WTC11 (cell line): ENCODE measurements at regions not wholly inside any gene's neighbourhood (a gene's known extent, or its start where the extent isn't known, plus 50 kb on each side); places are given as distances from the start of the nearest gene placed in this dataset.

ENCODE experiments used
- ATAC-seq: fragments of 200-7000 bp; cut with Tn5 transposase; 2 replicates; pipeline ENCODE4 v1.10.0; 2021; ENCODE audit warnings: mild to moderate bottlenecking, moderate library complexity
- CTCF ChIA-PET: fragments of 300-600 bp; sonication (Branson Sonifier 250); formaldehyde crosslinking; loops from one replicate; lab custom pipeline; 2021; ENCODE audit warnings: antibody characterized with exemption; lab: Charles Lee
- POLR2A ChIA-PET: fragments of 350-600 bp; sonication (Branson Sonifier 250); formaldehyde crosslinking; loops from one replicate; lab custom pipeline; 2021; ENCODE audit warnings: antibody characterized with exemption; lab: Charles Lee
- DNase-seq: peaks from one replicate; pipeline ENCODE4 v3.0.0; 2021; ENCODE audit warnings: low spot score
- H3K27ac Mint-ChIP-seq: 2 replicates; pipeline ENCODE4 v1.8.0; 2021; ENCODE audit warnings: mixed read lengths
- H3K27me3 Mint-ChIP-seq: 2 replicates; pipeline ENCODE4 v1.8.0; 2021; ENCODE audit warnings: low read depth, mild to moderate bottlenecking, moderate library complexity, mixed read lengths
- H3K36me3 Mint-ChIP-seq: 2 replicates; pipeline ENCODE4 v1.8.0; 2021; ENCODE audit warnings: mixed read lengths
- H3K4me1 Mint-ChIP-seq: 2 replicates; pipeline ENCODE4 v1.8.0; 2022; ENCODE audit warnings: mixed read lengths
- H3K4me3 Mint-ChIP-seq: 2 replicates; pipeline ENCODE4 v1.8.0; 2021; ENCODE audit warnings: mild to moderate bottlenecking, moderate library complexity, mixed read lengths
- H3K9me3 Mint-ChIP-seq: 2 replicates; pipeline ENCODE4 v1.8.0; 2021; ENCODE audit warnings: mixed read lengths
- ARID4B ChIP-seq: sonication (generic); formaldehyde crosslinking; IDR thresholded peaks from 2 replicates; pipeline ENCODE4 v1.8.0; 2023; ENCODE audit warnings: missing genetic modification reagents, mild to moderate bottlenecking, borderline replicate concordance
- CTCF ChIP-seq: fragments of 200-600 bp; IDR thresholded peaks from 2 replicates; pipeline ENCODE4 v1.8.0; 2022; ENCODE audit warnings: antibody characterized with exemption
- ESRRA ChIP-seq: sonication (generic); formaldehyde crosslinking; IDR thresholded peaks from 2 replicates; pipeline ENCODE4 v1.8.1; 2022; ENCODE audit warnings: mild to moderate bottlenecking, missing genetic modification reagents, borderline replicate concordance
- GTF2I ChIP-seq: fragments of 250-450 bp; sonication (Bioruptor Pico); conservative IDR thresholded peaks from 2 replicates; pipeline ENCODE4 v1.4.0; 2021; ENCODE audit warnings: mild to moderate bottlenecking
- MAX ChIP-seq: sonication (generic); formaldehyde crosslinking; IDR thresholded peaks from 2 replicates; pipeline ENCODE4 v1.8.0; 2022; ENCODE audit warnings: mild to moderate bottlenecking, missing genetic modification reagents
- MXD4 ChIP-seq: fragments of 250-450 bp; sonication (Bioruptor Pico); IDR thresholded peaks from 2 replicates; pipeline ENCODE4 v1.8.0; 2021; ENCODE audit warnings: mild to moderate bottlenecking, moderate library complexity, borderline replicate concordance
- NFATC4 ChIP-seq: fragments of 250-450 bp; sonication (Bioruptor Pico); IDR thresholded peaks from 2 replicates; pipeline ENCODE4 v1.9.0; 2021; ENCODE audit warnings: mild to moderate bottlenecking
- NFE2L1 ChIP-seq: sonication (generic); formaldehyde crosslinking; IDR thresholded peaks from 2 replicates; pipeline ENCODE4 v1.8.1; 2023; ENCODE audit warnings: missing genetic modification reagents
- RELA ChIP-seq: sonication (generic); formaldehyde crosslinking; IDR thresholded peaks from 2 replicates; pipeline ENCODE4 v1.8.1; 2022; ENCODE audit warnings: missing genetic modification reagents, mild to moderate bottlenecking, borderline replicate concordance
- SP1 ChIP-seq: sonication (generic); formaldehyde crosslinking; conservative IDR thresholded peaks from 2 replicates; pipeline ENCODE4 v1.8.1; 2022; ENCODE audit warnings: missing genetic modification reagents
- TCF7 ChIP-seq: sonication (generic); formaldehyde crosslinking; IDR thresholded peaks from 2 replicates; pipeline ENCODE4 v1.8.0; 2022; ENCODE audit warnings: mild to moderate bottlenecking, low read depth, missing genetic modification reagents, moderate library complexity
- USF1 ChIP-seq: sonication (generic); formaldehyde crosslinking; IDR thresholded peaks from 2 replicates; pipeline ENCODE4 v1.8.0; 2022; ENCODE audit warnings: mild to moderate bottlenecking, missing genetic modification reagents
- USF2 ChIP-seq: sonication (generic); formaldehyde crosslinking; IDR thresholded peaks from 2 replicates; pipeline ENCODE4 v1.8.1; 2023; ENCODE audit warnings: mild to moderate bottlenecking, missing genetic modification reagents, moderate library complexity
- ZMAT4 ChIP-seq: fragments of 250-450 bp; sonication (Bioruptor Pico); IDR thresholded peaks from 2 replicates; pipeline ENCODE4 v1.9.0; 2021; ENCODE audit warnings: mild to moderate bottlenecking
- ZNF138 ChIP-seq: sonication (generic); formaldehyde crosslinking; conservative IDR thresholded peaks from 2 replicates; pipeline ENCODE4 v1.8.1; 2022; ENCODE audit warnings: mild to moderate bottlenecking, moderate library complexity, missing genetic modification reagents
- ZNF317 ChIP-seq: sonication (generic); formaldehyde crosslinking; IDR thresholded peaks from 2 replicates; pipeline ENCODE4 v1.8.1; 2023; ENCODE audit warnings: low read depth, mild to moderate bottlenecking, moderate library complexity, missing genetic modification reagents, borderline replicate concordance
- ZNF423 ChIP-seq: fragments of 250-450 bp; sonication (Bioruptor Pico); IDR thresholded peaks from 2 replicates; pipeline ENCODE4 v2.1.2; 2022; ENCODE audit warnings: mild to moderate bottlenecking, moderate library complexity
- ZNF425 ChIP-seq: fragments of 250-450 bp; sonication (Bioruptor Pico); conservative IDR thresholded peaks from 2 replicates; pipeline ENCODE4 v1.9.0; 2021; ENCODE audit warnings: mild to moderate bottlenecking
- ZNF532 ChIP-seq: fragments of 250-450 bp; sonication (Bioruptor Pico); IDR thresholded peaks from 2 replicates; pipeline ENCODE4 v1.9.0; 2021; ENCODE audit warnings: mild to moderate bottlenecking, borderline replicate concordance

GRCh38 chr21:16969636-16970035 lies 543.2 kb upstream of the CXADR start (continued):
- TF ChIP-seq ZNF532 (CRISPR knock-in tag), result no peak
- no peak for TF ChIP-seq TCF7 (CRISPR knock-in tag)
- no peak for TF ChIP-seq USF2 (CRISPR knock-in tag)
- no peak for TF ChIP-seq ZNF317 (CRISPR knock-in tag)
- TF ChIP-seq MXD4, result no peak
- no peak for TF ChIP-seq NFATC4 (CRISPR knock-in tag)
- no peak for TF ChIP-seq ZNF423

GRCh38 chr21:16974060-16974459 lies 538.8 kb upstream of the CXADR start:
- DNase-seq (no peak), ATAC-seq (no peak)
- POLR2A ChIA-PET, result no interaction called here
- H3K4me1 Mint-ChIP-seq, result peaks cover 25% of the 10 kb centered on the region
- no peaks in the 10 kb centered on the region for H3K27me3 Mint-ChIP-seq
- CTCF ChIA-PET, result no interaction called here
- no peak overlapping the region for H3K4me3 Mint-ChIP-seq
- no peaks in the 10 kb centered on the region for H3K36me3 Mint-ChIP-seq
- no peak overlapping the region for H3K27ac Mint-ChIP-seq
- H3K9me3 Mint-ChIP-seq, result 0 out of 2 replicates have a peak, but pooled peaks cover 3% of the 10 kb centered on the region
- TF ChIP-seq ZNF425 (CRISPR knock-in tag) (no peak), USF2 (CRISPR knock-in tag) (no peak), ZNF138 (CRISPR knock-in tag) (no peak), RELA (no peak), ESRRA (no peak), ZMAT4 (CRISPR knock-in tag) (no peak), SP1 (no peak), NFE2L1 (CRISPR knock-in tag) (no peak), ZNF423 (no peak), MAX (CRISPR knock-in tag) (no peak), CTCF (no peak), ARID4B (CRISPR knock-in tag) (no peak), GTF2I (CRISPR knock-in tag) (no peak), USF1 (CRISPR knock-in tag) (no peak)
